K562 (cell line): ENCODE measurements at regions not wholly inside any gene's neighbourhood (a gene's known extent, or its start where the extent isn't known, plus 50 kb on each side); places are given as distances from the start of the nearest gene placed in this dataset.
A peak's percentile ranks its signal among the peaks of the same experiment; 100 is the strongest.

ENCODE experiments used
- ATAC-seq: fragments of 200-7000 bp; cut with Tn5 transposase; 3 replicates; pipeline ENCODE4 v1.9.1; 2020; ENCODE audit warnings: moderate library complexity
- BruUV-seq: library from RNA; stranded (reverse); fragments of 400-500 nt; replicated peaks from 2 replicates; lab custom pipeline; 2021; lab: Mats Ljungman, UMichigan
- CTCF ChIA-PET: fragments of 300-600 bp; formaldehyde crosslinking; extraction: SDS; loops from one replicate; lab custom pipeline; 2021; ENCODE audit warnings: low intra/inter-chr PET ratio; lab: Yijun Ruan, JAX
- POLR2A ChIA-PET: fragments of 300-600, 350-650 bp; sonication (Branson Sonifier 250); formaldehyde crosslinking; extraction: SDS; loops from one replicate; lab custom pipeline; 2021; ENCODE audit warnings: antibody characterized with exemption, inconsistent platforms; lab: Yijun Ruan, JAX
- DNase-seq, 4 experiments: peaks; one replicate each; pipeline versions ENCODE4 v3.0.0 to v3.0.0-alpha.2; 2011 to 2018; ENCODE audit warnings: low spot score in 3 of 4, mixed read lengths in 3 of 4; ENCODE audit errors: extremely low read depth in 1 of 4
- FAIRE-seq: peaks from 2 replicates; lab custom pipeline; 2011; peaks lifted over from hg19 to GRCh38; lab: Jason Lieb, UNC
- H2AFZ ChIP-seq: 2 replicates; pipeline ENCODE4 v1.6.0; 2011; ENCODE audit warnings: low read depth, low read length, control low read depth, inconsistent platforms
- H3K27ac ChIP-seq: fragments of 200-600 bp; 3 replicates; pipeline ENCODE4 v1.8.0; 2011; ENCODE audit warnings: low read depth, mild to moderate bottlenecking, control low read depth, inconsistent platforms, low read length, moderate library complexity, mixed read lengths; ENCODE audit errors: extremely low read depth
- H3K27me3 ChIP-seq, 2 experiments: fragments of 300-600 bp in 1 of 2; 2 replicates in 1 of 2; 3 replicates in 1 of 2; pipeline versions ENCODE4 v1.6.0 to v1.8.0; 2011; ENCODE audit warnings: inconsistent platforms in 2 of 2, low read length in 2 of 2, mild to moderate bottlenecking in 1 of 2, mixed read lengths in 1 of 2, moderate library complexity in 1 of 2; ENCODE audit not compliant: control insufficient read depth in 2 of 2, insufficient read depth in 2 of 2
- H3K36me3 ChIP-seq: fragments of 300-600 bp; 3 replicates; pipeline ENCODE4 v1.8.0; 2011; ENCODE audit warnings: mild to moderate bottlenecking, low read length, inconsistent platforms; ENCODE audit not compliant: control insufficient read depth, insufficient read depth
- H3K4me1 ChIP-seq, 2 experiments: fragments of 200-600 bp in 1 of 2; replicated peaks in 1 of 2; 2 replicates in 1 of 2; 3 replicates in 1 of 2; pipeline versions ENCODE4 v1.5.1 to v1.8.0; 2011; ENCODE audit warnings: inconsistent platforms in 2 of 2, low read length in 2 of 2, mild to moderate bottlenecking in 1 of 2, mixed read lengths in 1 of 2, moderate library complexity in 1 of 2; ENCODE audit not compliant: control insufficient read depth in 2 of 2, insufficient read depth in 2 of 2
- H3K4me2 ChIP-seq: 2 replicates; pipeline ENCODE4 v1.6.1; 2011; ENCODE audit warnings: low read length, control low read depth, inconsistent platforms, mixed read lengths; ENCODE audit not compliant: insufficient read depth
- H3K4me3 ChIP-seq: fragments of 200-600 bp; sonication (generic), shearing (Covaris generic); 2 replicates; pipeline ENCODE4 v1.5.1; 2016; ENCODE audit warnings: control low read depth, inconsistent platforms
- H3K79me2 ChIP-seq: fragments of 200-600 bp; 3 replicates; pipeline ENCODE4 v1.8.0; 2011; ENCODE audit warnings: low read length, inconsistent platforms; ENCODE audit not compliant: control insufficient read depth, insufficient read depth
- H3K9ac ChIP-seq, 2 experiments: 2 replicates each; pipeline versions ENCODE4 v1.6.0 to v1.6.1; 2011; ENCODE audit warnings: low read depth in 2 of 2, low read length in 2 of 2, control low read depth in 1 of 2, inconsistent platforms in 1 of 2, mild to moderate bottlenecking in 1 of 2, mixed read lengths in 1 of 2; ENCODE audit not compliant: insufficient read depth in 1 of 2
- H3K9me1 ChIP-seq: one replicate; pipeline ENCODE4 v1.6.0; 2011; ENCODE audit warnings: inconsistent platforms, mild to moderate bottlenecking, low read length, moderate library complexity; ENCODE audit not compliant: control insufficient read depth, insufficient read depth
- H3K9me3 ChIP-seq: replicated peaks from 2 replicates; pipeline ENCODE4 v1.5.1; 2011; ENCODE audit warnings: low read depth, low read length, inconsistent platforms; ENCODE audit not compliant: control insufficient read depth, insufficient read depth
- H4K20me1 ChIP-seq: replicated peaks from 2 replicates; pipeline ENCODE4 v1.6.1; 2011; ENCODE audit warnings: low read length, inconsistent platforms, mixed read lengths; ENCODE audit not compliant: control insufficient read depth, insufficient read depth
- ATF1 ChIP-seq, 2 experiments: fragments of 450-650 bp in 1 of 2; IDR thresholded peaks; 2 replicates each; pipeline ENCODE4 v1.6.1; 2016; ENCODE audit warnings: missing compliant biosample characterization in 1 of 2, missing genetic modification characterization in 1 of 2
- BRD9 ChIP-seq: fragments of 450-650 bp; IDR thresholded peaks from 2 replicates; pipeline ENCODE4 v1.6.1; 2018; ENCODE audit warnings: low read depth; ENCODE audit not compliant: partially characterized antibody
- C11orf30 ChIP-seq: fragments of 450-650 bp; IDR thresholded peaks from 2 replicates; pipeline ENCODE4 v1.6.1; 2016; ENCODE audit warnings: low read depth, mild to moderate bottlenecking
- CEBPB ChIP-seq: fragments of 450-650 bp; IDR thresholded peaks from 2 replicates; pipeline ENCODE4 v1.6.1; 2016; ENCODE audit warnings: missing genetic modification characterization, missing compliant biosample characterization
- DDX20 ChIP-seq: fragments of 450-650 bp; IDR thresholded peaks from 2 replicates; pipeline ENCODE4 v1.6.1; 2016; ENCODE audit warnings: missing genetic modification characterization, low read depth, mild to moderate bottlenecking, missing compliant biosample characterization, moderate library complexity
- HMG20B ChIP-seq: fragments of 250-450 bp; sonication (Bioruptor Pico); IDR thresholded peaks from 2 replicates; pipeline ENCODE4 v1.5.0; 2021; ENCODE audit warnings: mild to moderate bottlenecking
- MAFF ChIP-seq: IDR thresholded peaks from 2 replicates; pipeline ENCODE4 v1.6.1; 2012; ENCODE audit warnings: low read length, improper control_type of control experiment
- MAFG ChIP-seq: fragments of 450-650 bp; conservative IDR thresholded peaks from 2 replicates; pipeline ENCODE4 v1.6.1; 2016; ENCODE audit warnings: missing genetic modification characterization, missing compliant biosample characterization
- MAFK ChIP-seq: IDR thresholded peaks from 2 replicates; pipeline ENCODE4 v1.6.1; 2011; ENCODE audit warnings: low read length, improper control_type of control experiment
- MEF2D ChIP-seq: conservative IDR thresholded peaks from 2 replicates; pipeline ENCODE4 v1.6.1; 2016; ENCODE audit warnings: low read depth, missing genetic modification characterization, missing compliant biosample characterization
- SETDB1 ChIP-seq: IDR thresholded peaks from one replicate; pipeline ENCODE4 v1.6.1; 2012; ENCODE audit warnings: low read length, control low read depth, inconsistent platforms
- ZNF316 ChIP-seq: fragments of 450-650 bp; IDR thresholded peaks from 2 replicates; pipeline ENCODE4 v1.6.1; 2016
- ZNF507 ChIP-seq: conservative IDR thresholded peaks from 2 replicates; pipeline ENCODE4 v1.6.1; 2017; ENCODE audit warnings: missing genetic modification characterization, missing compliant biosample characterization
- ZNF695 ChIP-seq: fragments of 450-650 bp; formaldehyde crosslinking; IDR thresholded peaks from 2 replicates; pipeline ENCODE4 v1.4.0; 2020; ENCODE audit warnings: mild to moderate bottlenecking, moderate library complexity
- WGBS: fragments of 100-300 bp; shearing (Covaris generic); methylation state at CpG from one replicate; pipeline ENCODE4 v1.1.6; 2016; ENCODE audit warnings: low coverage, mixed read lengths; ENCODE audit not compliant: insufficient coverage; ENCODE audit errors: missing lambda C conversion rate; 5-methylcytosine and 5-hydroxymethylcytosine counted together
- in situ Hi-C: fragments of 300-500 bp; cut with MboI; formaldehyde crosslinking; loops from 4 replicates; pipeline ENCODE4 v1.15.0; 2018; ENCODE audit warnings: inconsistent platforms, mixed read lengths
- intact Hi-C: fragments of 100-400 bp; cut with micrococcal nuclease; formaldehyde crosslinking; loops from 2 replicates; pipeline ENCODE4 v1.14.2; 2022
- TF ChIP-seq, protein P1 (sequence below): fragments of 450-650 bp; IDR thresholded peaks from 2 replicates; pipeline ENCODE4 v1.6.1; 2016; ENCODE audit warnings: missing biosample characterization, missing genetic modification characterization
- TF ChIP-seq, protein P2 (sequence below): fragments of 250-450 bp; sonication (Bioruptor Pico); IDR thresholded peaks from 2 replicates; pipeline ENCODE4 v1.5.0; 2021; ENCODE audit warnings: mild to moderate bottlenecking, borderline replicate concordance
- TF ChIP-seq, protein P3 (sequence below): fragments of 450-650 bp; IDR thresholded peaks from 2 replicates; pipeline ENCODE4 v1.6.1; 2014; ENCODE audit warnings: low read depth, mild to moderate bottlenecking, moderate library complexity, borderline replicate concordance

DNA sequence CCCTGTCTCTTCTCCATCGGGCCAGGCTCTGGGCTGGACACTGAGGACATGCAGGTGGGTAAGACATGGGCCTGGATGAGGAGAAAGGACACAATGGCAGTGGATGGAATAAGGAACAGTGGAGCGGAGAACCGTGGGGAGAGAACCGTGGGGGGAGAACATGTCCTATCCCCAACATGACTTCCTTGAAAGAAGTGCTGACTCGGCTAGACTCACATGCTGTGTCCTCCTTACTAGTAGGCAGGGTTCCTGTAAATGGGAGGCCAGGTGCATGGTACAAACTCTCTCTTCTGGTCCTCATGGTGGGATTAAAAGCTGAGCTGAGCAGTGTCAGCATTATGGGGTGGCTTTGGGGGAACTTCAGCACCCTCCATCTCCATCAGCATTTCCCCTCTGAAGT lies 137.4 kb upstream of the CSF3R start:
- ChIA-PET POLR2A (interaction anchor here (0.9 kb wide), 1 partner anchor 26 kb away, joined by 3 read pairs; no protein-coding TSS in a partner anchor), CTCF (no interaction called here)
- TF ChIP-seq ZNF507 (tag) (no peak), MAFK (peak; percentile 83), BRD9 (no peak), C11orf30 (peak; percentile 85), DDX20 (tag) (no peak), SETDB1 (no peak), MAFF (peak; percentile 77), CEBPB (tag) (no peak), ZNF695 (no peak), HMG20B (CRISPR knock-in tag) (no peak), MAFG (peak; percentile 84), ZNF316 (peak; percentile 90), ATF1 (CRISPR knock-in tag; IDR thresholded peaks at IDR 0.05) (no peak), ATF1 (tag; IDR thresholded peaks at IDR 0.05) (no peak), MEF2D (tag) (no peak)
- TF ChIP-seq, protein P1, sequence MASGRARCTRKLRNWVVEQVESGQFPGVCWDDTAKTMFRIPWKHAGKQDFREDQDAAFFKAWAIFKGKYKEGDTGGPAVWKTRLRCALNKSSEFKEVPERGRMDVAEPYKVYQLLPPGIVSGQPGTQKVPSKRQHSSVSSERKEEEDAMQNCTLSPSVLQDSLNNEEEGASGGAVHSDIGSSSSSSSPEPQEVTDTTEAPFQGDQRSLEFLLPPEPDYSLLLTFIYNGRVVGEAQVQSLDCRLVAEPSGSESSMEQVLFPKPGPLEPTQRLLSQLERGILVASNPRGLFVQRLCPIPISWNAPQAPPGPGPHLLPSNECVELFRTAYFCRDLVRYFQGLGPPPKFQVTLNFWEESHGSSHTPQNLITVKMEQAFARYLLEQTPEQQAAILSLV (tag) = no peak
- TF ChIP-seq, protein P2, sequence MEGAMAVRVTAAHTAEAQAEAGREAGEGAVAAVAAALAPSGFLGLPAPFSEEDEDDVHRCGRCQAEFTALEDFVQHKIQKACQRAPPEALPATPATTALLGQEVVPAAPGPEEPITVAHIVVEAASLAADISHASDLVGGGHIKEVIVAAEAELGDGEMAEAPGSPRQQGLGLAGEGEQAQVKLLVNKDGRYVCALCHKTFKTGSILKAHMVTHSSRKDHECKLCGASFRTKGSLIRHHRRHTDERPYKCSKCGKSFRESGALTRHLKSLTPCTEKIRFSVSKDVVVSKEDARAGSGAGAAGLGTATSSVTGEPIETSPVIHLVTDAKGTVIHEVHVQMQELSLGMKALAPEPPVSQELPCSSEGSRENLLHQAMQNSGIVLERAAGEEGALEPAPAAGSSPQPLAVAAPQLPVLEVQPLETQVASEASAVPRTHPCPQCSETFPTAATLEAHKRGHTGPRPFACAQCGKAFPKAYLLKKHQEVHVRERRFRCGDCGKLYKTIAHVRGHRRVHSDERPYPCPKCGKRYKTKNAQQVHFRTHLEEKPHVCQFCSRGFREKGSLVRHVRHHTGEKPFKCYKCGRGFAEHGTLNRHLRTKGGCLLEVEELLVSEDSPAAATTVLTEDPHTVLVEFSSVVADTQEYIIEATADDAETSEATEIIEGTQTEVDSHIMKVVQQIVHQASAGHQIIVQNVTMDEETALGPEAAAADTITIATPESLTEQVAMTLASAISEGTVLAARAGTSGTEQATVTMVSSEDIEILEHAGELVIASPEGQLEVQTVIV (CRISPR knock-in tag) = no peak
- TF ChIP-seq, protein P3, sequence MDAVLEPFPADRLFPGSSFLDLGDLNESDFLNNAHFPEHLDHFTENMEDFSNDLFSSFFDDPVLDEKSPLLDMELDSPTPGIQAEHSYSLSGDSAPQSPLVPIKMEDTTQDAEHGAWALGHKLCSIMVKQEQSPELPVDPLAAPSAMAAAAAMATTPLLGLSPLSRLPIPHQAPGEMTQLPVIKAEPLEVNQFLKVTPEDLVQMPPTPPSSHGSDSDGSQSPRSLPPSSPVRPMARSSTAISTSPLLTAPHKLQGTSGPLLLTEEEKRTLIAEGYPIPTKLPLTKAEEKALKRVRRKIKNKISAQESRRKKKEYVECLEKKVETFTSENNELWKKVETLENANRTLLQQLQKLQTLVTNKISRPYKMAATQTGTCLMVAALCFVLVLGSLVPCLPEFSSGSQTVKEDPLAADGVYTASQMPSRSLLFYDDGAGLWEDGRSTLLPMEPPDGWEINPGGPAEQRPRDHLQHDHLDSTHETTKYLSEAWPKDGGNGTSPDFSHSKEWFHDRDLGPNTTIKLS = no peak
- no peak overlapping the region for H3K4me3 ChIP-seq
- WGBS = 0% methylated on average over 5 of the region's 5 CpGs
- H3K36me3 ChIP-seq = no peaks in the 10 kb centered on the region
- no peak for FAIRE-seq
- intact Hi-C loops = no loop called here
- H3K9ac ChIP-seq = no peak overlapping the region
- H3K79me2 ChIP-seq = no peaks in the 10 kb centered on the region
- H3K9me3 ChIP-seq = no peaks in the 10 kb centered on the region
- no peaks in the 10 kb centered on the region for H3K9me1 ChIP-seq
- peaks cover 19 to 44% of the 10 kb centered on the region in 2 experiments for H3K27me3 ChIP-seq
- peaks cover 4% of the 10 kb centered on the region for H4K20me1 ChIP-seq
- no peaks in the 10 kb centered on the region for H3K4me1 ChIP-seq
- H2AFZ ChIP-seq = no peak overlapping the region
- DNase-seq = no peak
- no peak overlapping the region for H3K27ac ChIP-seq
- no peak for ATAC-seq
- H3K4me2 ChIP-seq = no peak overlapping the region
- no TSS peak for BruUV-seq
- in situ Hi-C loops = no loop called here
